CD4-positive, alpha-beta T cell treated with Interleukin-17A for 1 hour (primary cell): ENCODE measurements at regions not wholly inside any gene's neighbourhood (a gene's known extent, or its start where the extent isn't known, plus 50 kb on each side); places are given as distances from the start of the nearest gene placed in this dataset.
"Not testable (repeated sequence)": the region's sequence is repeated elsewhere in the genome, so short reads cannot be mapped to it uniquely, and the experiment has no call there.

ENCODE experiments used
- DNase-seq: peaks from one replicate; pipeline ENCODE4 v3.0.0-alpha.2; 2020

DNA sequence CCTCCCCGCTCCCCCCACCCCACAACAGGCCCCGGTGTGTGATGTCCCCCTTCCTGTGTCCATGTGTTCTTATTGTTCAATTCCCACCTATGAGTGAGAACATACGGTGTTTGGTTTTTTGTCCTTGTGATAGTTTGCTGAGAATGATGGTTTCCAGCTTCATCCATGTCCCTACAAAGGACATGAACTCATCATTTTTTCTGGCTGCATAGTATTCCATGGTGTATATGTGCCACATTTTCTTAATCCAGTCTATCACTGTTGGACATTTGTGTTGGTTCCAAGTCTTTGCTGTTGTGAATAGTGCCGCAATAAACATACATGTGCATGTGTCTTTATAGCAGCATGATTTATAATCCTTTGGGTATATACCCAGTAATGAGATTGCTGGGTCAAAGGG is 104.3 kb downstream of the MTPN start:
- not testable (repeated sequence) for DNase-seq

- DNase-seq: no peak
These were observed 114.2 kb upstream of the FAM180A start for GRCh38 chr7:135862586-135863340.

DNA sequence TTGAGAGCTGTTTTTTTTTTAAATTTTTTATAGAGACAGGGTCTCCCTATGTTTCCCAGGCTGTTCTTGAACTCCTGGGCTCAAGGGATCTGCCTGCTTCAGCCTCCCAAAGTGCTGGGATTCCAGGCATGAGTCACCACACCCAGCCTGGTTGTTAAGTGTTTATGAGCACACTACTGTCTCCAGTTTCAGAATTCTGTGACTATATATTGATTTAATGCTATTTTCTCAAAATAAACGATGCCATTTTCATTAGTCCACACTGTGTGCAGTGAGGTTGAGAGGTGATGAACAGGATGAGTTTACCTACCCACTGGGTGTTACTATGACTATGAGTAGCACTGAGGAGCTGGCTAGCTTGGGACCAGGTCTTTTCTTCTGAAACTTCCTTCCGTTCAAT is 110.9 kb upstream of the FAM180A start:
- DNase-seq: no peak

DNA sequence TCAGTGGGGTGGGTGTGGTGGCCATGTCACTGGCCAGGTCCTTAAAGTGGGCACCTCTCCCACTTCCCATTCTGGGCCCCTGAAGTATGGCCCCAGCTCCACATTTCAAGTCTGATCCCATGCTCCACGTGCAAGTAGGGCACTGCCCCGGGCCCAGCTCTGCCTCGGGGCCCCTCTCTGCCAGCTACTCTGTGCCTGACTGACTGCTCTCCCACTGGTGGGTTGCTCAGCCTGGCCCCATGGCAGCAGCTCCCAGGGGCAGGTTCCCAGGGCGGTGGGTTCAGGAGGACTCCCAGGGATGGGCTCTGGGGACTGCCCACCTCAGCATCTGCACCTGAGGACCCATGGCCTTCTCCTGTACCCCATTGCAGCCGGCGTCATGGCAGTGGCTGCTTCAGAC is 110.2 kb upstream of the FAM180A start:
- no peak for DNase-seq

GRCh38 chr7:135858379-135858778 is 109.8 kb upstream of the FAM180A start:
- DNase-seq: no peak

DNA sequence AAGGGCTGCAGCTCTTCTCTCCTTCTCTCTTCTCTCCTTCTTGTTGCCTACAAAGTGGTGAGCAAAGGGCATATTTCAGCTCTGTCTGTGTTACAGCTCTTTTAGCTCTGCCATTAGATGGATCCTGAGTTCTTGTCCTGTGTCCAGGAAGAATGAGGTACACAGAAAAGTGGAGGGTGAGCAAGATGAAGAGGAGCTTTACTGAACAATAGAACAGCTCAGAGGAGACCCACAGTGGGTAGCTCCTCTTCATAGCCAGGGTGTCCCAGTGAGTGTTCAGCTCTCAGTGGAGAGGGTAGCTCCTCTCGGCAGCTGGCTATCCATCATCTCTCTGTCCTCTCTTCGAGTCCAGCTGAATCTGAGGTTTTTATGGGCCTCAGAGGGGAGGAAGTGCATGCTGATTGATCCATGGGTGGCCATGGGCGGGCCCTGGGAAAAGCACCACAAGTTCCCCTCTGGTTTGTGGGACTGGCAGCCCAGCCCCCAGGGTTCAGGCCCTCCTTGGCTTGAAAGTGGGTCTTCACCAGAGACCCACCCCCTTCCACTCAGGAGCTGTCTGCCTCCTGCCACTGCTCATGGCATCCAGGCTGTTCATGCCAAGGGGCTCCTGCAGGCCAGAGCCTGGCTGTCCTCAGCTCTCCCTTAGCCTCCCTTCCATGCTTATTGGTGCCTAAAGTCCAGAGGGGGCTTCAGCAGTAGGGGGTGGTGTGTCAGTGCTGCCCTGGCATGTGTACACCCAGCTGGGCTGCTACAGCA is 109.1 kb upstream of the FAM180A start:
- no peak for DNase-seq

- no peak for DNase-seq
These were observed 107.9 kb upstream of the FAM180A start for GRCh38 chr7:135856356-135857144.

GRCh38 chr7:135855846-135856245 is 107.2 kb upstream of the FAM180A start:
- no peak for DNase-seq

DNA sequence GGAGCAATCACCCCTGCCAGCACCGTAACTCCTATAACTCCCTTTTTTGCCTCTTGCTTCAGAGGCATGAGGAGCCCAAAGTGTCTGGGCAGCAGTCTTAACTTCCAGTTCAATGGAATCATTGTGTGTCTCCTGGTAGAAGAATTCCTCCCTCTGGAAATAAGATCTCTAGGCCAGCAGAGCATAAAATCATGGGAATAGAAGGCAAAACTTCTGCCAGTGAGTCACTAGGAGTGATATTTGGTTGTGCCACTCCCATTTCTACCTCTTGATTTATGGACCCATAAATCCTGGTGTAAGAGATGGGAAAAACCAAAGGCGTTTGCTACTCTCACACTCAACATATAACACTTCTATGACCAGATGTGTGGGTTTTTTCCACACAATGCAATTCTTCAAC is 104.9 kb upstream of the FAM180A start:
- no peak for DNase-seq

DNA sequence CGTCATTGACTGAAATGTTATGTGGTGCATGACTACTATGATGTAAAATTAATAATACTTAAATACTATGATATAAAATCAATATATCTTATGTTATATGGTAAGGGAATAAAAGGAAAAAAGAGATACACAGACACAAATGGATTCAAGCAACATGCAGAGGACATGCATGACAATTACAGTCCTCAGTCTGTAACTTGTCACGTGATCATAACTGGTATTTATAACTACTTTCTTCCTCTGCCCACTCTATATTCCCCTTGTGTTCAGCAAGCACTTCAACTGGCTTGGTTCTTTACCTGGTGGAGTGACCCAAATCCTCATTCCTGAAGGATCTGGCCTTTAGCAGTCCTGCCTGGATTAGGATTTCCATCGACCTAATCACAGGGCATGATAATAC is 104.4 kb upstream of the FAM180A start:
- DNase-seq: no peak

DNA sequence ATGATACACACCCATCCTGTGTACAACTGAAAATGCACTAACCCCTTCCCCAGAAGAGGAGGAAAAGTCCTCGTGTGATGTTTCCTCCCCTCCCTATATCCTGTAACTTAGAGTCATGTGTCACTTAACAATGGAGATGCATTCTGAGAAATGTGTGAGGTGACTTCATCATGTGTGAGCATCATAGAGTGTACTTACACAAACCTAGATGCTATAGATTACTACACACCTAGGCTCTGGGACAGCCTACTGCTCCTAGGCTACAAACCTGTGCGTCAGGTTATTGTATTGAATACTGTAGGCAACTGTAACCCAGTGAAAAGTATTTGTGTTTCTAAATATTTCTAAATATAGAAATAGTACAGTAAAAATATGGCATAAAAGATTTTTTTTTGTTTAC is 98.6 kb upstream of the FAM180A start:
- no peak for DNase-seq

DNA sequence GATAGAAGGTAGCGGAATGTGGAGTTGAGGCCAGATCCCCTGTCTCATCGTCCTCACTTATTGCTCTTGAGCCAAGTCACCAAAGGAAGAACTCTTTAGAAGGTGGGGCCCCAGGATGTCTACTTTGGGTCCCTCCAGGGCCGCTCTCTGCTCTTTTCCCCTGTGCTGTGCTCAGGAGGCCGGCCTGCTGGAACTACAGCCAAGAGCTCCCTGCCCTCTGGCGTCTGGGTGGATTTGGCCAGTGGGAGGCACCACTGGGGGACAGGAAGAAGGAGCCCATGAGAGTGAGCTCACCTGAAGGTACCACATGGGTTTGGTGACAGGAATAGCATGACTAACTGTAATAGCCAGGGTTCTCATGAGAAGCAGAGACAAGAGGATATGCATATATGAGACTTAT is 97.7 kb upstream of the FAM180A start:
- no peak for DNase-seq

DNA sequence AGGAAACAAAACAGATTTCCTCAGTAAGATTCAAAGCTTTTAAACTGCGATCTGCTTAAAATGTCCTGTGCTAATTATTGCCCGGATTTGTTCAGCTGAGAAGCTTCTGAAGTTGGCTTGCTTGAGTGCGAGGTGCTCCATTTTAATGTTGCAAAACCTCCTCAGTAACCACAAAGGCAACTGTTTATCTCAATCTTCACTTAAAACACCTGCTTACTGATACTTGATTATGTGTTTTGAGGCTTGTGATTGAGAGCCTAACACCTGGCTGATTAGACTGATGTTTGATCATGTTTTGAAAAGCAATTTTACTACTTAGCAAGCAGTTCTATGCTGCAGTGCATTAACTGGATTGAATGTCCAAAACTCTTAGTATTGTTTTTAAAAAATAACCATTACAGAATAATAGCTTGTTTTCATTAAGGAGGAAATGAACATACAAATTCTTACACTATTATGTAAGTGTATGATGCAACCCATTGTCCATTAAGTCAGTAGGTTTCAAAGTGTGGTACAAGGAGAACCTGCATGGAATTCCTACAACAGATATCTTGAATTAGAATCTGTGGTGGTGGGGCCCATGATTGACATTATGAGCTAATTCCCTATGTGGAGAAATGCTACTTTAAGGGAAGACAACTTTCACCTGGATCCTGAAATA is 96.9 kb upstream of the FAM180A start:
- DNase-seq: no peak

DNA sequence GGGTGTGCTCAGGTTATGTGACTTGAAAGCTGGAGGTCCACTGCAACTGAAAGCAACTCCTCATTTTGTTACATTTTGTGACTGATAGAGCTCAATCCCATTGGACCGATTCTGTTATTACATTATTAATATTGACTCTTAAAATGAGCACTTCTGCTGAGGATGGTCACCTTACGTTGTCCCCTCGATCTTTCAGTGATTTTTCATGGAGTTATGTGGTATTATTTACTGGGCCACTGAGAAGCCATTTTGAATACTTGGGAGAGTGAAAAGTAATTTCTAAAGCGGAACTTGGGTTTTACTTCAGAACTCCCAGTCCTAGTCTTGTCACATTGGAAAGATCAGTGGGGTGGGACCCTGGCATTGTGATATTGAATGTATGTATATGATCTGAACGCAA is 96.3 kb upstream of the FAM180A start:
- no peak for DNase-seq

- no peak for DNase-seq
These were observed 94.6 kb upstream of the FAM180A start for GRCh38 chr7:135843214-135843613.

DNA sequence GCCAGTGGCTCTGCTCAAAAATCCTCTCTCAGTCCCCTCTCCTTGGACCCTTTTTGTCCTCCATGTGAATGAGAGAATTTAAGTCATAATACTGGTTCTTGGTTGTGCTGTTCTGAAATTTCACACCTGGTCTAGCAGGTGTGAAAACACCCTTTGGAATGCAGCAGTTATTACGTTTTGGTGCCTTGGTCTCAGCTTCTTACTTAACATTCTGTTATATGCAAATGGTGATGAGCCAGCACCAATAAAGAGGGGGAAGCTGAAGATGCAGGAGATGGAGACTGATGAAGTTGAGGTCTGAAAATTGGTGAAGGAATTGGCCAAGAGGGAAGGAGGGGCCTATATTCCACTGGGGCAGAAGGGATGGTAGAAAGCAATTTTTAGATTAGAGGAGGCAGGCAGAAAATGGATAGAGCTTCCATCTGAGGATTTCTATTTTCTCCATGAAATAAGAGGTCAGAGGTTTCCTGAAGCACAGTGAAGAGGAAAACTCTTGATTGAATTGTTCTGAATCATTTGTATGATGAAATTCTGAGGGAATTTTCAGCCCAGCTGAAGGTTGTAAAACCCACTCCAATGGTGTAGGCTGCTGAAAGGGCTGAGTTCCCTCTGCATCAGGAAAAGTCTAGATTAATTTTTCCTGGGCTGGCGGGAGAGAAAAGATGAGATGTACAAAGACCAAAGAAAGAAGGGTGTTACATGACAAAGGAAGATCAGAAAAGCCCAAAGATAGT is 94.0 kb upstream of the FAM180A start:
- DNase-seq: no peak

- DNase-seq: no peak
These were observed 92.0 kb upstream of the FAM180A start for GRCh38 chr7:135840591-135840990.

DNA sequence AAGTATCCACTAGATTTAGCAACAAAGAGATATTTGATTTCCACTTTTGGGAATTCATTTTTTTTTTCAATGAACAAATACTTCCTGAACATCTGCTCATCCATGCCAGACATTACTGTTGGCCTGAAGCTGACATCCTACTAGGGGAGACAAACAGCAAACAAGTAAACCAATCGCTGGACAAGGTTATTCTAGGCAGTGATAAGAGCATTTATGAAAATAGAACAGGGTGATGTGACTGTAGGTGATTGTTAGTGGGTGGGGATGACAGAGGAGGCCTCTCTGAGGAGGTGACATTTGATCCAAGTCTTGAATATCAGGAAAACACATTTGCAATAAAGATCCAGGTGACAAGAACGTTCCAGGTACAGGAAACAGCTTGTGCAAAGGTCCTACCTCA is 89.1 kb upstream of the FAM180A start:
- no peak for DNase-seq

GRCh38 chr7:135834266-135834665 is 85.7 kb upstream of the FAM180A start:
- DNase-seq: no peak

DNA sequence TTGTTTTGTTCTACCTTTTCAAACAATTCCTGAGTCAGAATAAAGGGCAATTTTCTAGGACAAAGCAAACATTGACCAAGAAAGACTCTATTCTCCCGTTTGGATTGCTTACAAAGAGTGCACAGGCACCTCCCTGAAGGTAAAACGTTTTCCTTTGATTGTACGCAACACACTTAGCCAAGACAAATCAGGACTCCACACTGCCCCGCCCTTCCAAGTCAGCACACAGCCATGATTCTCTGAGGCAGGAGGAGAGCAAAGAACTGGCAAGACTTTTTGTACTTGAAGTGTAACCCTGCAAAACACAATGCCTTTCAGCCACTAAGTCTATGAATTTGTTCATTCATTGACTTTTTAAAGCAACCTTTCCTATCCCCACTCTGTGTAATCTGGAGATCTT is 85.0 kb upstream of the FAM180A start:
- DNase-seq: no peak

DNA sequence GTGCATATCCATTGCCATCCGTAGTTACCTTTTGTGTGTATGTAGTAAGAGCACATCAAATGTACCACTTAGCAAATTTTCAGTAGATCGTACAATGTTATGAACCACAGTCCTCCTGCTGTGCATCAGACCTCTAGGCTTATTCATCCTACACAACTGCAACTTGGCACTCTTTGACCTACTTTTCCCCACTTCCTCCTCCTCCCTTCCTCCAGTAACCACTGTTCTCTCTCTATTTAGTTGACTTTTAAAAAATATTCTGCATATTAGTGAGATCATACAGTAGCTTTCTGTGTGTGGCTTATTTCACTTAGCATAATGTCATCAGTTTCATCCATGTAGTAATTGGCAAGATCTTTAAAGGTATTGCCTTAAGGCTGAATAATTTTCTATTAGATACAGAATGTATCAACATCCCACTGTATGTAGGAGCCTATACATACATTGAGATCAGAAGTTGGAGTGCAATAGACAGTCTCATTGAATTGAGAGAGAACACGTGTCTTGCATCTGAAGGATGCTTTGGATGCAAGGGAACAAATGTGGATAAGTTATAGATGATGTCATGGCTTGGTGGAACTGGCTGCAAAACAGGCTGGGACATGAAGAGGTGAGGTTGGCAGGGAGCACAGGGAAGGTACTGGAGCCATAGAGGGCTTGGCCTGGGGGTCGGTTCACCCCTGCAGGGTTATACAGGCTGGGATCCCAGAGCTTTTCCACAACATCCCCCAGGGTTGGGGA is 83.0 kb upstream of the FAM180A start:
- peak; percentile 34 for DNase-seq

- no peak for DNase-seq
These were observed 80.0 kb upstream of the FAM180A start for GRCh38 chr7:135828604-135829003.
